Smooth muscle cell (in vitro differentiated cells): ENCODE measurements at regions not wholly inside any gene's neighbourhood (a gene's known extent, or its start where the extent isn't known, plus 50 kb on each side); places are given as distances from the start of the nearest gene placed in this dataset.

Source experiments
- DNase-seq: peaks from one replicate; lab custom pipeline; 2025; ENCODE audit not compliant: unreplicated experiment; lab: John Stamatoyannopoulos, UW
- H2AFZ ChIP-seq: fragments of 200-600 bp; sonication (generic); 2 replicates; pipeline ENCODE4 v1.6.0; 2016; ENCODE audit warnings: antibody characterized with exemption, low read depth, mild to moderate bottlenecking
- H3F3A ChIP-seq: fragments of 200-600 bp; sonication (generic); 2 replicates; pipeline ENCODE4 v1.6.0; 2017; ENCODE audit warnings: antibody characterized with exemption, low read depth
- H3K27ac ChIP-seq: fragments of 200-600 bp; sonication (generic); 2 replicates; pipeline ENCODE4 v1.5.1; 2016; ENCODE audit warnings: low read depth, mild to moderate bottlenecking
- H3K27me3 ChIP-seq: fragments of 200-600 bp; sonication (generic); 2 replicates; pipeline ENCODE4 v1.6.1; 2016; ENCODE audit warnings: low read depth, mild to moderate bottlenecking
- H3K36me3 ChIP-seq: fragments of 200-600 bp; sonication (generic); 2 replicates; pipeline ENCODE4 v1.5.1; 2016; ENCODE audit warnings: low read depth
- H3K4me1 ChIP-seq: fragments of 200-600 bp; sonication (generic); 2 replicates; pipeline ENCODE4 v1.5.1; 2016; ENCODE audit warnings: low read depth
- H3K4me2 ChIP-seq: fragments of 200-600 bp; sonication (generic); 2 replicates; pipeline ENCODE4 v1.6.0; 2016; ENCODE audit warnings: mild to moderate bottlenecking
- H3K4me3 ChIP-seq: fragments of 200-600 bp; sonication (generic); 2 replicates; pipeline ENCODE4 v1.5.1; 2016; ENCODE audit warnings: mild to moderate bottlenecking
- H3K79me2 ChIP-seq: fragments of 200-600 bp; sonication (generic); 2 replicates; pipeline ENCODE4 v1.6.0; 2016; ENCODE audit warnings: low read depth, mild to moderate bottlenecking
- H3K9ac ChIP-seq: fragments of 200-600 bp; sonication (generic); 2 replicates; pipeline ENCODE4 v1.6.0; 2016; ENCODE audit warnings: low read depth
- H3K9me3 ChIP-seq: fragments of 200-600 bp; sonication (generic); replicated peaks from 2 replicates; pipeline ENCODE4 v1.5.1; 2016; ENCODE audit warnings: low read depth
- H4K20me1 ChIP-seq: fragments of 200-600 bp; sonication (generic); 2 replicates; pipeline ENCODE4 v1.6.0; 2016; ENCODE audit warnings: low read depth
- WGBS: methylation state at CpG from one replicate; pipeline ENCODE4 v1.1.7; 2016; ENCODE audit warnings: low lambda C conversion rate; 5-methylcytosine and 5-hydroxymethylcytosine counted together
- TF ChIP-seq, protein P1 (sequence below): fragments of 200-600 bp; sonication (generic); IDR thresholded peaks from 2 replicates; pipeline ENCODE4 v1.5.1; 2017; ENCODE audit warnings: borderline replicate concordance, mild to moderate bottlenecking, antibody characterized with exemption; ENCODE audit not compliant: insufficient read depth, poor library complexity, severe bottlenecking

DNA sequence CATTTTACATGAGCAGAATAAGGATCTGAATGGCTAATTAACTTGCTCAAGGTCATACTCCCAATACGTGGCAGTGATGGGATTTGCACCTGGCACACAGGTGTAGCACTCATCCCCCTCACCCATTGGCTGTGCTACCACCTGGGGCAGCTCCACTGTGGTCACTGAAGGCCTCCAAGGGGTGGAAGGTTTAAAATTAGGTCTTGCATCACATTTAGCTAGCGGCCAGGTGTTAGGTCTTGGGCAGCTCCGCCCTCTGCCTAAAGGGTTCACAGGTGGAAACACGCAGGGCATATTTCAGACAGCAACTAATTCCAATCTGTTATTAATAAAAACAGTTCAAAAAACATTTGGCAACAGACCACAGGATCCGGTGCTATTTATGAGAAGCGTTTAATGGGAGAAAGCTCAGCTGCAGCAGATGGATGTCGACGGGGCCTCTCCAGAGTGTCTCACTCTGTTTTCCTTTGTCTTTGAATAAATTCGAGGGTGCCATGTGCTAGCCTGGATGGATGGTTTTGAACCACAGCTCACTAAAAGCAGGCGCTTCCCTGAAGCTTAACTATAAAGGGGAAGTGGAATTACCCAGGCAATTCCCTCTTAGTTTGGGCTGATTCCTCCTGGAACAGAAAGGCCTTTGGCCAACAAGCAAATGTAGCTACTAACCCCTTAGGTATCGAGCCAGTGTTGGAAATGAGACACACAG, 1017.6 kb downstream of the TYW1 start:
- H3K4me1 ChIP-seq = no peaks in the 10 kb centered on the region
- WGBS = 76% methylated on average over 11 of the region's 11 CpGs
- peaks cover 11% of the 10 kb centered on the region for H3K27me3 ChIP-seq
- H3K9me3 ChIP-seq = no peaks in the 10 kb centered on the region
- H3K79me2 ChIP-seq = no peaks in the 10 kb centered on the region
- no peak overlapping the region for H3K4me3 ChIP-seq
- no peaks in the 10 kb centered on the region for H3K36me3 ChIP-seq
- TF ChIP-seq, protein P1, sequence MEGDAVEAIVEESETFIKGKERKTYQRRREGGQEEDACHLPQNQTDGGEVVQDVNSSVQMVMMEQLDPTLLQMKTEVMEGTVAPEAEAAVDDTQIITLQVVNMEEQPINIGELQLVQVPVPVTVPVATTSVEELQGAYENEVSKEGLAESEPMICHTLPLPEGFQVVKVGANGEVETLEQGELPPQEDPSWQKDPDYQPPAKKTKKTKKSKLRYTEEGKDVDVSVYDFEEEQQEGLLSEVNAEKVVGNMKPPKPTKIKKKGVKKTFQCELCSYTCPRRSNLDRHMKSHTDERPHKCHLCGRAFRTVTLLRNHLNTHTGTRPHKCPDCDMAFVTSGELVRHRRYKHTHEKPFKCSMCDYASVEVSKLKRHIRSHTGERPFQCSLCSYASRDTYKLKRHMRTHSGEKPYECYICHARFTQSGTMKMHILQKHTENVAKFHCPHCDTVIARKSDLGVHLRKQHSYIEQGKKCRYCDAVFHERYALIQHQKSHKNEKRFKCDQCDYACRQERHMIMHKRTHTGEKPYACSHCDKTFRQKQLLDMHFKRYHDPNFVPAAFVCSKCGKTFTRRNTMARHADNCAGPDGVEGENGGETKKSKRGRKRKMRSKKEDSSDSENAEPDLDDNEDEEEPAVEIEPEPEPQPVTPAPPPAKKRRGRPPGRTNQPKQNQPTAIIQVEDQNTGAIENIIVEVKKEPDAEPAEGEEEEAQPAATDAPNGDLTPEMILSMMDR = no peak
- H3K9ac ChIP-seq = no peak overlapping the region
- no peaks in the 10 kb centered on the region for H3F3A ChIP-seq
- no peak overlapping the region for H2AFZ ChIP-seq
- no peak for DNase-seq
- no peaks in the 10 kb centered on the region for H4K20me1 ChIP-seq
- H3K27ac ChIP-seq = no peak overlapping the region
- H3K4me2 ChIP-seq = no peak overlapping the region

DNA sequence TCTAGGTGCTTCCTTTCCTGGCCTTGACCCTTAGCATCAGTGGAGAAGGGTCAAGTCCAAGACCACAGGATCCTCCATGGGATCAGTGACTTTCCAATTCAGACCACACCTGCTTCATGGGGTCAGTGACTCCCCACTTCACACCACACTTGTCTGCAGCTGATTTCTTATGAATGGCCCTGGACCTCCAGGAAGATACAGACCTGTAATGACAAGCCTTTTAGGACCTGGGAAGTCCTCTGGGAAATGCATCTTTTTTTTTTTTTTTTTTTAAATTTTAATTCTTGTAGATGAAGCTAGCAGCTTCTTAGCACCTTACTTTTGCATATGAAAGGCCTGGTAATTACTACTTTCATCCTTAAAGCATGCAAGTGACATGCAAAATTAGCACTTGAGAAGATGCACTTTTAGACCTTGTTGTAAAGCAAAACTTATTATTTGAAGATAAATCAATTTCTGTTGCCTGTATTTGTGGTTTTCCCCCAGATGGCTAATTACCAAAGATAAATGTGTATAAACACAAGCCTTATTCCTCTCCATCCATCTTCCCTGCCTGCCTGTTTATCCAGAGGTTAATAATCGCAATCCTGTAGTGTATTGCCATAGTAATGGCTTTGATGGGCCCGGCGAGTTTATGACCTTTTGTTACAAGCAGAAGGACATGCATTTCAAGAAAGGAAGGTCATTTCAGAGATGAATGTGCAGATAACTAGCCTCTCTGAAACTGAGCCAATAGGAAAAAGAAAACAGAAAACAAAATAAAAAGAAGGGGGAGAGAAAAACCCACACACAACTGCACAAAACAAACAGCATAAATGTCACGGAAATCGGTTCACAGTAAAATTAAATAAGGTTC, 1018.7 kb downstream of the TYW1 start:
- Histone ChIP-seq H3K9me3 (no peaks in the 10 kb centered on the region), H2AFZ (no peak overlapping the region), H3K4me2 (no peak overlapping the region), H3K79me2 (no peaks in the 10 kb centered on the region), H3K27me3 (peaks cover 11% of the 10 kb centered on the region), H3K4me3 (no peak overlapping the region), H3K9ac (no peak overlapping the region), H3F3A (no peaks in the 10 kb centered on the region), H3K36me3 (no peaks in the 10 kb centered on the region), H3K4me1 (no peaks in the 10 kb centered on the region), H3K27ac (no peak overlapping the region), H4K20me1 (no peaks in the 10 kb centered on the region)
- no peak for DNase-seq
- TF ChIP-seq, protein P1 = no peak
- 57% methylated on average over 5 of the region's 5 CpGs for WGBS

DNA sequence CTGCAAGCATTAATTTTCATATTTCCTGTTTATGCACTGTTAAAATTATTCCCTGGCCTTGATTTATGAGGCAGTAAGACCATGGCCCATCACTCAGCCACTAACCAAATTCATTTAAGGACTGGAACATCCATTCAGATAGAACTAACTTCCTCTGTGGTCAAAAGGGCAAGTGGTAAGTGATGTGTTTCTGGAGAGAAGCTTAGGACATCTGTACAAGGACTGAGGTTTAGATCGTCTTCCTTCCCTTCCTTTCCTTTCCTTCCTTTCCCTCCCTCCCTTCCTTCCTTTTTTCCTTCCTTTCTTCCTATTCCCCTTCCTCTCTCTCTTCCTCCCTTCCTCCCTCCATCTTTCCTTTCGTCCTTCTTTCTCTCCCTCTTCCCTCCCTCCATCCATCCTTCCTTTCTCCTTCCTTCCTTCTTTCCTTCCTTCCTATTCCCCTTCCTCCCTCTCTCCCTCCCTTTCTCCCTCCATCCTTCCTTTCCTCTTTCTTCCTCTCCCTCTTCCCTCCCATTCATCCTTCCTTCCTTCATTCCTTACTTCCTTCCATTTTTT, 1019.4 kb downstream of the TYW1 start:
- TF ChIP-seq, protein P1 = no peak
- H2AFZ ChIP-seq = no peak overlapping the region
- 66% methylated on average over 2 of the region's 2 CpGs for WGBS
- no peaks in the 10 kb centered on the region for H4K20me1 ChIP-seq
- H3K27ac ChIP-seq = no peak overlapping the region
- H3K4me2 ChIP-seq = no peak overlapping the region
- H3K79me2 ChIP-seq = no peaks in the 10 kb centered on the region
- no peaks in the 10 kb centered on the region for H3K4me1 ChIP-seq
- H3K9ac ChIP-seq = no peak overlapping the region
- H3F3A ChIP-seq = no peaks in the 10 kb centered on the region
- H3K36me3 ChIP-seq = no peaks in the 10 kb centered on the region
- no peaks in the 10 kb centered on the region for H3K9me3 ChIP-seq
- no peak for DNase-seq
- H3K27me3 ChIP-seq = peaks cover 6% of the 10 kb centered on the region
- H3K4me3 ChIP-seq = no peak overlapping the region
